GM12892 (cell line): ENCODE measurements at regions not wholly inside any gene's neighbourhood (a gene's known extent, or its start where the extent isn't known, plus 50 kb on each side); places are given as distances from the start of the nearest gene placed in this dataset.

Experiments
- POLR2A ChIP-seq: IDR thresholded peaks from 2 replicates; pipeline ENCODE4 v1.6.1; 2011; ENCODE audit warnings: low read depth, low read length, control low read depth
- POLR2AphosphoS5 ChIP-seq: IDR thresholded peaks from 2 replicates; pipeline ENCODE4 v1.6.1; 2011; ENCODE audit warnings: low read depth, low read length, control low read depth

DNA sequence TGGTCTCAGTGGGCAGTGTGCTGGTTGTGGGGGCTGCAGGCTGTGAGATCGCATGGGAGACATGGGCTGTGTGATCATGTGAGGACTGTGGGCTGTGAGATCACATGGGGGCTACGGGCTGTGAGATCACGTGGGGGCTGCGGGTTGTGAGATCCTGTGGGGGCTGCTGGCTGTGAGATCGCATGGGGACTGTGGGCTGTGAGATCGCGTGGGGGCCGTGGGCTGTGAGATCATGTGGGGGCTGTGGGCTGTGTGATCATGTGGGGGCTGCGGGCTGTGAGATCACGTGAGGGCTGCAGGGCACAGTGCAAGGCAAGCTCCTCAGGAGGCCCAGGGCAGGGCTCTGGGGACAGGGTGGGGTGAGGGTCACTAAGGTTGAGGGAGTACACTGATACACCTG is 140.5 kb upstream of the CST7 start:
- TF ChIP-seq POLR2AphosphoS5 (no peak), POLR2A (no peak)
